GM04503 (cell line): ENCODE measurements at regions not wholly inside any gene's neighbourhood (a gene's known extent, or its start where the extent isn't known, plus 50 kb on each side); places are given as distances from the start of the nearest gene placed in this dataset.
"Not testable (repeated sequence)": the region's sequence is repeated elsewhere in the genome, so short reads cannot be mapped to it uniquely, and the experiment has no call there.

Experiments used
- DNase-seq: peaks from one replicate; pipeline ENCODE4 v3.0.0-alpha.2; 2012; ENCODE audit warnings: low read depth

DNA sequence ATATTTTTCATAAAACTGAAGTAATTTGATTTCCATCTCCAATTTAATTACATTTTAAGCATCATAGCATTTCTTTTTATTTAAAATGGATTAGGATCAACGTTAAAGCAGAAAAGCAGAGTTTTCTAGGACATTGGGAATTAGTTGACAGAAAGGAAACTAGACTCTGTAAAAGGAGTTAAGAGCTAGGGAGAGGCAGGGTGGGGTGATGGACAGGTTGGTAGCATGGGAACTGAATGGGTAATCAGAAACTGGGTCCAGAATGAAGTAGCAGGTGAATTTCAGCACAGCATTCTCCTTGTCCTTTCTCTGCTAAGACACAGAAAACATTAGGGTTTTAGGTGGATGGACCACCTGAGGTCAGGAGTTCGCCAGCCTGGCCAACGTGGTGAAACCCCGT, 97.6 kb downstream of the ANAPC4 start:
- DNase-seq = no peak

DNA sequence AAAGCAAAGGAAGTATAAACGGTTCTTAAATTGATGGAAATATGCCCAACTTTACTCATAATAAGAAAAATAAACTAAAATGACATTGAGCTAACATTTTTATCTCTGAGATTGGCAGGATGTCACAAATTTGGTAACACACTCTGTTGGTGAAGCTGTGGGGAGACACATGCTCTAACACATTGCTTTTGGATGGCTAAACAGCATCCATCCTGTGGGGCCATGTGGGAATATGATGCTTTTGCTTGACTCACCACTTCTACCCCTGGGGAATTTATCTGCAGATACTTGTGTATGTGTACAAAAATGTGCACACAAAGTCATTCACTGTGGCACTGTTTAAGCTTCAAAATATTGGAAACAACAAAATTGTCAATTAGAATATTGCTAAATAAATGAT, 100.2 kb downstream of the ANAPC4 start:
- DNase-seq = no peak

DNA sequence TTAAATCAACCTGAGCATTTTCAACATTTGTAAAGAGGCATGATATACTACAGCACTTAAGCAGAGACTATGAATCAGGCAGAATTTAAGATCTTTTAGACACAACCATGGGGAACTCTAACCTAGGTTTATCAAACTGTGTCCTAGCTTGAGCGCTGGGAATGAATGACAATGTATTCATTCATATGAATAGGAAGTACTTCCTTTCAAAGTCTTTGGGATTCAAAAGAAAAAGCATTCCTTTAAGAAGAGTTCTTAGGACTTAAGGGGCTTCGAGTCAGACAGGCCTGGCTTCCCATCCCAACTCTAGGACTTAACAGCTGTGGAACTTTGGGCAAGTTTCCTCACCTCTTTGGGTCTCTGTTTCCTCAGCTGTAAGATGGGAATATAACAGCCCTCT, 104.6 kb downstream of the ANAPC4 start:
- no peak for DNase-seq

DNA sequence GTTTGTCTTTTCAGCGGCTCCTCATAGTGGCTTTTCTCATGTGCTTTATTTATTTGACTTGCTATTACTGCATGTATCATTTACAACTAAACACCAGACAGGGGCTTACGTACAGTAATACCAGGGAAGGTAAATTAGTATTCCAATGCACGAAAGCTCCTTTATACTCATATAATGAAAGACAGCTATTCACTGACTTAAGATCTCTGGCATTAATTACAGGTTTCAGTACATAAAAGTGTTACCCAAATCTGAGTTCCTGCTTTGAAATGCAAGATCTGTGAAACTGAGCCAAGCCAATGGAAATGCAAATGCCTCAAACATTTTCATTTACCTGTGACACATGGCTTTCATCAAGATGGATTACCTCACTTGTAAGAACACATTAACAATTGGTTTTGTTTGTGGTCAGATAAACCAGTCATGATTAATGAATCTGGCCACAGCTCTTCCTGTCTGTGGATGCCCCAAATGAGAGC, 107.2 kb downstream of the ANAPC4 start:
- DNase-seq = no peak

DNA sequence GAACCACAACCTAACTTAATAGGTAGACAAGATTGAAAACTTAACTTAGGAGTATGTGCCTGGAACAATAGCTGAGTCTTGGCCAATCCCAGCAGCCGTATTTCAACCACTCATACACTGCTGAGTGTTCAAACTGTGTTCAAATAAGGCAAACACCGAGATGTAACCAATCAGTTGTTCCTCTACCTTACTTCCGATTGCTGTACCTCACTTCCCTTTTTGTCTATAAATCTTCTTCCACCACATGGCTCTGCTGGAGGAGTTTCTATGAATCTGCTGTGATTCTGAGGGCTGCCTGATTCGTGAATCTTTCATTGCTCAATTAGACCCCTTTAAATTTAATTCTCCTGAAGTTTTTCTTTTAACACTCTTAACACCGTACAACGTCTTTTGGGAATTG, 108.0 kb downstream of the ANAPC4 start:
- no peak for DNase-seq

DNA sequence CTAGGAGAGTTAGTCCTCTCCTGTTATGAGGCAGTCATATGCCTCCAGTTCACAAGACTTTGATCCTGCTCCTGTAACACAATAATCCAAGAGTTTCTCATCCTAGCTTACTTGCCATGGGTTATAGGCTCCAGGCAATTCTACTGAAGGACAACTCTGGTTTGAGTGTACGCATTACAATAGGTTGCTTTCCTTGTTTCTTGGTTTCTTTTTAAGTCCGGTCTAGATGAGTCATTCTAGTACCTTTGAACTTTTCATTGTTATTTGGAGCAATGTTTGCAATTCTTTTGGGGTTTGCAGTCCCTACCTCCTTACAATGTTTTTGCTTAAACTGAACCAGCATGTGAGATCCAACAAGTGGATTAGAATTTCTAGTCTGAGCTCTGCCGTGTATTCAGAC, 109.1 kb downstream of the ANAPC4 start:
- no peak for DNase-seq

DNA sequence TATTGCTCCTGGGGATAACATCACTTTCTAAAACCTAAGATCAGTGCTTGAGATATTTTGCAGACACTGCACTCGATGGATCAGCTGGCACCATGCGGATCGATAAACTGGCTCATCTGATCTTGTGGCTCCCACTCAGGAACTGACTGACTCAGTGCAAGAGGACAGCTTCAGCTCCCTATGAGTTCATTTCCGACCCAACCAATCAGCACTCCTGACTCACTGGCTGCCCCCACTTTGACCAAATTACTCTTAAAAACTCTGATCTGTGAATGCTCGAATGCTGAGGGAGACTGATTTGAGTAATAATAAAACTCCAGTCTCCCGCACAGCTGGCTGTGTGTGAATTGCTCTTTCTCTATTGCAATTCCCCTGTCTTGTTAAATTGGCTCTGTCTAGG, 110.1 kb downstream of the ANAPC4 start:
- DNase-seq = no peak

DNA sequence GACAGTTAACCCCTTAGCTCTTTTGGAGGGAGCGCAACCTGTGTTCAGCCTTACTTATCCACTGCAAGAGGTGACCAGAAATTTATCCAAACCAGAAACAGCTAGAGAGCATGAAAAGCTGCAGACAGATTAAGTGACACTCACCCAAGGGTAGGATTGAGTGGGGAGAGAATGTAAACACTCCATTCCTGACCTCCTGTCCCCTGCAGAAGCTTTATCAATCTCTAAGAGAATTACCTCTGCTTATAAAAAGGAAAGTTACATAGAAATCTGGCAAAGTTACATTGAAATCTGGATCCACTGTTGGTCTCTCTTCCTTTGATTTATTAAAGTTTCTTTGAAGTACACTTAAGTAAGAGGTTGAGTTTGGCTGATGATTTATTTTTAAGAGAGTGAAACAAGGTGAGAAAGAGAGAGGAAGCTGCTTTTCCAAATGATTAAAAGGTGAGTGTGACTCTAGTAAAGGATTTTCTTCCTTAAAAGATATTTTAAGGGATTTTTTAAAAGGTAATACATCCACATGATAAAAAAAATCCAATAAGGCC, 112.3 kb downstream of the ANAPC4 start:
- DNase-seq = no peak

DNA sequence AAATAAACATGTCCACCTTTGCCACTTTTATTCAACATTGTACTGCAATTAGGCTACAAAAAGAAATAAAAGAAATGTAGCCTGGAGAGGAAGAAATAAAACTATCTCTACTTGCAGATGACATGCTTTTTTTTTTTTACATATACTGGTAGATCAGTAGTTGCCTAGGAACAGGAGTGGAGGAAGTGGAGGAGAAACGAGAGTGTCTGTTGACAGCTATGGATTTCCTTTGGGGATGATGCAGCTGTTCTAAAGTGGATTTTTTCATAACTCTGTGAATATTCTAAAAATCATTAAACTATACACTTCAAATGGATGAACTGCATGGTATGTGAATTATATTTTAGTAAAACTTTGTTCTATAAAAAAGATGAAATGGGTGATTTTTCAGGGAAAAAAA, 116.4 kb downstream of the ANAPC4 start:
- DNase-seq = no peak

DNA sequence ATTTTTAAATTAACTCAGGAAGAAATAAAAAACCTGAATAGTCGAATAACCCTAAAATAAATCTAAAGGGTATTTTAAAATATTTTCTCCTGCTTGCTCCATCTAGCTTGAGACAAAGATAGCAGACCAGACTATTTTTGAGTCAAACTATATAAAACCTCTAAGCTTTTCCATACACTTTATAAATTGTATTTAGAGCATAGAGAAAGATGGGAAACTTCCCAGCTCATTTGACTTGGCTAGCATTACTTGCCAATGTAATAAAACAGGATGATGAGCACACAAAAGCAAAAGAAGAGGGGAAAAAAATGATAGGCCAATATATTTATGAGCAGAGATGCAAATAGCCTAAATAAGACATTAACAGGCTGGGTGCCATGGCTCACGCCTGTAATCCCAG, 117.1 kb downstream of the ANAPC4 start:
- no peak for DNase-seq

DNA sequence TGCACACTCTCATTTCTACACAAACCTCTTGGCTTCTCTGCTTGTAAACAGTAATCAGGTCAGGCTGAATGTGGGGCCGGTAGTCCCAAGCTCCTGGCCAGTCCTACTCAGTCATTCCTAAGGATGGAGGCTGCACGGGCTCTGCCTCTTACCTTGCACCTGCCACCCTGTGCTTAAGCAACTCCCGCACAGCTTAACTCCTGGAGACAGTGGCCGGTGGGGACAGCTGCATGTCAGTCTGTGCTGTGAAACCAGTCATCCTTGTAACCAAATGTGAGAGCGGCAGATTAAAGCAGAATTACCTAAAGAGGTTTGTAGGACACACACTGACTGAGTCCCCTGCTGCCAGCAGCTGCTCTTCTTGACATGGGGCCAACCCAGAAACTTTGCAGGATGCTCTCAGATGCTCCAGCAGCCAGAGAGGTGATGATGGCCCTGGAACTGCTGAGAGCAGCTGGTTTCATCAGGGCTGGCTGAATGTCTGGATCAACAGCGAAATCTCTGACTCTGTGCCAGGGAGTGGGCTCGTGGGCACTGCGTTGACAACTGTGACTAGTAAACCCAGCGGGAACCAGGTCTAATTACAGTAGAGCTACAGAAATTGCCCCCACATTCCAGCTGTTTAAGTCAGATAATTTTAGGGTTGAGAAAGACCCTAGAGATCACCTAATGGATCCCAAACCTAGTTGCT, 123.7 kb downstream of the ANAPC4 start:
- no peak for DNase-seq

DNA sequence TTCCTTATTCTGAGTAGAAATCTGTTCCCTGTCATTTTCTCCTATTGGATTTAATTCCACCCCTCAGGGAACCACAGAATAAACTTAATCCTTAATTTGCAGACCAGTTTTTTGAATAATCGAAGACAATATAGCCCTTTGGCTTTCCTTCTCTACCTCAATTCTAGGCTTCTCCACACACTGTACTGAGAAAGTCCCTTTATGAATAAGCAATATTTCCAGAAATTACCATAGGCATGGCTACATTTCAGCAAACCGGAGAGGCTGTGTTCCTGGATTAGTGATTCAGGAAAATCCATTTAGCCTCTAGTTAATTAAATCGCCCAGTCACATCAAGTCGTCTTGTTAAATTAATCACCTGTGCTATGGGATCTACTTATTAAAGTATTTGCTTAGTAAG, 125.1 kb downstream of the ANAPC4 start:
- no peak for DNase-seq

DNA sequence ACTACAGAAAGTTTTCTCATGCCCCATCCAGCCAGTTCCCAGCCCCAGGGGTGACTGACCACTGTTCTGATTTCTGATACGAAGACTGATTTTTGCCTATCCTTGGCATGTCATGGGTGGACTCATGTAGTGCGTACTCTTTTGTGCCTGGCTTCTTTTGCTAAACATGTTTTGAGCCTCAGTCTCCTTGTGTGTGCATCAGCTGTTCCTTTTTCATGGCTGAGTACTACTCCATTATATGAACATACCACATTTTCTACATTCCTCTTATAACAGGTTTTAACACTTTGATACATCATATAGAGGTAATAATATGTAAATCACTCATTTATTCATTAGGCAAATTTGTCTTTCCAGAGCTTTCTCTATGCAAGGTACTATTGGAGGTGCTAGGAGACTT, 126.7 kb downstream of the ANAPC4 start:
- no peak for DNase-seq

DNA sequence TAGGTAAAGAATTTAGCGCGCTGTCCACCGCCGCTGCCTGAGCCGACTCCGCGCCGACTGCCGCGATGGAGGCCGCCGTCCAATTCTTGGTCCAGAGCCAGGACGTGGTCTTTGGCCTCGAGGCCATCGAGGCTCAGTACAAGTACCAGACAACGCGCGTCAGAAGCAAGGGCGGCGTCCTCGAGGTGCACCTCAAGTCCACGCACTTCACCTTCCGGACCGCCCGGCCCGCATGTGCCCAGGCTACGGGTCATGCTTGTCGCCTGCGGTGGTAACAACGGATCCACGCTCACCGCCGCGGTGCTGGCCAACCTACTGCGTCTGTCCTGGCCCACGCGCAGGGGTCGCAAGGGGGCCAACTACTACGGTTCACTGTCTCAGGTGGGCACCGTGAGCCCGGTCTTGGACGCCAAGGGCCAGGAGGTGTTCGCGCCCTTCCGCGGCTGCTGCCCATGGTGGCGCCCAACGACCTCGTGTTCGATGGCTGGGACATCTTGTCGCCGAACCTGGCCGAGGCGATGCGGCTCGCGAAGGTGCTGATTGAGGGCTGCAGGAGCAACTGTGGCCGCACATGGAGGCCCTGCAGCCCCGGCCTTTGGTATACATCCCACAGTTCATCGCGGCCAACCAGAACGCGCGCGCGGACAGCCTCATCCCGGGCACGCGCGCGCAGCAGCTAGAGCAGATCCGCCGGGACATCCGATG, 128.0 kb downstream of the ANAPC4 start:
- DNase-seq = no peak

DNA sequence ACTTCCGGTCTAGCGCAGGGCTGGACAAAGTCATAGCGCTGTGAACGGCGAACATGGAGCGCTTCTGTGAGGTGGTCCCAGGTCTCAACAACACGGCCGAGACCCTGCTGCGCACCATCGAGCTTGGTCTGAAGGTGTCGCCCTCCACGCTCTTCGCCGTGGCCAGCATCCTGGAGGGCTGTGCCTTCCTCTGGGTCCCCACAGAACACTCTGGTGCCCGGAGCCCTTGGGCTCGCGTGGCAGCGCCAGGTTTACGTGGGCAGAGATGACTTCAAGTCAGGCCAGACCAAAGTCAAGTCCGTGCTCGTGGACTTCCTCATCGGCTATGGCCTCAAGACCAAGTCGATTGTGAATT, 128.6 kb downstream of the ANAPC4 start:
- no peak for DNase-seq

DNA sequence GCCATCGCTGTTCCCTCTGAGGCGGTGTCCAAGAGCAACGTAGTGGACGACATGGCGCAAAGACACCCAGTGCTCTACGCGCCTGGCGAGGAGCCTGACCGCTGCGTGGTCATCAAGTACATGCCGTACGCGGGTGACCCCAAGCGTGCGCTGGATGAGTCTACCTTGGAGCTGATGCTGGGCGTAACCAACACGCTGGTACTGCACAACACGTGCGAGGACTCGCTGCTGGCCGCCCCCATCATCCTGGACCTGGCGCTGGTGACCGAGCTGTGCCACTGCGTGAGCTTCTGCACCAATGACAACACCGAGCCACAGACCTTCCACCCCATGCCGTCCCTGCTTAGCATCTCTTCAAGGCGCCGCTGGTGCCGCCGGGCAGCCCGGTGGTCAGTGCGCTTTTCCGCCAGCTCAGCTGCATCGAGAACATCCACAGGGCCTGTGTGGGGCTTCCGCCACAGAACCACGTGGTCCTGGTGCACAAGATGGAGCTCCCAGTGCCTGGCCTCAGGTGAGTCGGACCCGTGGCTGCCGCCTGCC, 129.0 kb downstream of the ANAPC4 start:
- no peak for DNase-seq

DNA sequence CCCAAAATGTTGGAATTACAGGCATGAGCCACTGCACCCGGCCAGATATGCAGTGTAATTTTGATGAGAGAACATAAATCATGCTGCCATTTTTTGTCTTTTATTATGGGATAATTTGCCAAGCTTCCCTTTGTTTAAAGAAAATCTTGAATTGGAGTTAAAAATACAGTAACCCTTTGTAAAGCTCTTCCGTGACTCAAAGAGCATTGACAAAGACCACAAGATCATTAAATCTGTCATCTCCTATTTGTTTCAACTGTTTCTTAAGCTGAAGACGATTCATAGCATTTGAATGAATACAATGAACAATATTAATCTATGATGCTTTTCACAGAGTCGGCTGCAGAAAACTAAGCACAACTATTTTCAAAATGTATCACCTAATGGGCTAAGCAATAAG, 132.6 kb downstream of the ANAPC4 start:
- DNase-seq = peak; percentile 7

DNA sequence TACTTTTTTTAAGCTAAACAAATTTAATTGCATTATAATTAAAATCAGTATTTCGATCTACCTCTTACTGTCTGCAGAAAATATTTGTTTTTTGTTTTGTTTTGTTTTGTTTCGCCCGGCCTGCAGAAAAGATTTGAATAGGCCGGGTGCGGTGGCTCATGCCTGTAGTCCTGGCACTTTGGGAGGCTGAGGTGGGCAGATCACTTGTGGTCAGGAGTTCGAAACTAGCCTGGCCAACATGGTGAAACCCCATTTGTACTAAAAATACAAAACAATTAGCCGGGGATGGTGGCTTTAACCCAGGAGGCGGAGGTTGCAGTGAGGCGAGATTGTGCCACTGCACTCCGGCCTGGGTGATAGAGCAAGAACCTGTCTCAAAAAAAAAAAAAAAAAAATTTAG, 134.8 kb downstream of the ANAPC4 start:
- not testable (repeated sequence) for DNase-seq

DNA sequence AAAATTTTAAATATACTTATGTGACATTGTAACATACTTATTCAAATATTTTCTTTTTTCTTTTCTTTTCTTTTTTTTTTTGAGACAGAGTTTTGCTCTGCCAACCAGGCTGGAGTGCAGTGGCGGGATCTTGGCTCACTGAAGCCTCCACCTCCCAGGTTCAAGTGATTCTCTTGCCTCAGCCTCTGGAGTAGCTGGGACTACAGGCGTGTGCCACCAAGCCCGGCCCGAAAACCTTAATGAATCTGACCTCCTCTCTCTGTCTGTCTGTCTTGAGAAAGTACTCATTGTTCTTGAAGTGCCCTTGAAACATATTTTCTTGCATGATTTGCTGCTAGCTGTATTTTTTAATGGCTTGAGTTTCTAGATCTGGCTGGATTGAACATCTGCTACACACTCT, 136.8 kb downstream of the ANAPC4 start:
- DNase-seq = no peak

DNA sequence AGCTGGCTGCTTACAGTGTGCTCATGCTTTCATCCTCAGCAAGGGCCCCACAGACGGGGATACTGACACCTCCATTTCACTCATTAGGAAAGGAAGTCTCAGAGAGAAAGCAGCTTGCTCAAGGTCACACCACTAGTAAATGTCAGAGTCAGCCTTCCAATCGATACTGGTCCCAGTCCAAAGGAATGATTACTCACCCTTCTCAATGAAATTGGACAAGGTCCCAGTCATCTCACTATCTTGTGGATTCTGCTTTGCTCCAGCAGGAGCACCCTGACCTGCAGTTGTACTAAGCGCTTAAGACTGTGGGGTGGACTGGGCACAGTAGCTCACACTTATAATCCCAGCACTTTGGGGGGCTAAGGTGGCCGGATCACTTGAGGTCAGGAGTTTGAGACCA, 132.2 kb upstream of the SLC34A2 start:
- no peak for DNase-seq

DNA sequence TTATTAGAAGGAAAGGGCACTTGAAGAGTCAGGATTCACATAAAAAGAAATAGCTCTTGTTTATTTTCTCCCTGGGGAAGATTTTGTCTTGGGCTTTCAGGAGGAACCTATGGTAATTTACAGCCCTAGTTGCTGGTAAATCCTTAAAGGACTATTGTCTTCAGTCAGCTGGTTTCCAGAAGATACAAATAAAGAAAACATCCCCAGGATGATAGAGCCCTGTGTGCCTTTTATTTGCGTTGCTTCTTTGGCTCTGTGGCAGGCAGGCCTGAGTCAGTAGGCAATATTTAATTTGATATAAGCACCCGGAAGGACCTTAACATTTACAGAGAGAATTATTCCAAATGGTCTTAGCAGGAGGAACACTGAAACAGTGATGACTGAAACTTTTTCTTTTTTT, 131.0 kb upstream of the SLC34A2 start:
- no peak for DNase-seq

DNA sequence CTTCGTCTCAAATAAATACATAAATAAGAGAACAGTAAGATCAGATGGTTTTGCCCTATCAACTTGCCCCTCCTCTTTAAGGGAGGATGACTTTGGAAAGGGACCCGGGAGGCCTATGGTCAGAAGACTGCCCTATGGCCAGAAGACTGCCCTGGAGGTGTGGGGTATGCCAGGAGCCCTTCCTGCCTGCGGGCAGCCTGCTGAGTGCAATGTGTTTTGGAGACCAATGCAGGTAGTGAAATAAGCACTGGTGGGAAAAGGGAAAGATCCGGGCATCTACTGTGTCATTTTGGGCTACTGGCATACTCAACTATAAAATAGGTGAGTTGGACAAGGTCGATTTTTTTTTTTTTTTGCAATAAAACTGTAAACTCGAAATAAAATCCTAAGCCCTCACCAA, 129.8 kb upstream of the SLC34A2 start:
- no peak for DNase-seq

DNA sequence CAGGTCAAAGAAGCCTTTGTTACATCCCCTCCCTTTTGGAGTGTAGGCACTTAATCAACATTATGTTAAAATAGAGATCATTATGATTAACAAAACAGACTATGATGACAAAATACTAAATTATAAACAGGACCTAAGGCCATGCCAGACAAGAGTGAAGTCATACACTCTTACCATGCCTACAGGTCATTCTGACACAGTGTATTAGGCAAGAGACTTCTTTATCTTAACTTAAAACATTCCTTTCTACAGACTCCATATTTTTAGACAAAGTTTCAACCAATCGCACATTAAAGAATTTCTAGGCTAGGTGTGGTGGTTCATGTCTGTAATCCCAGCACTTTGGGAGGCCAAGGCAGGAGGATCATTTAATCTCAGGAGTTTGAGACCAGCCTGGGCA, 128.6 kb upstream of the SLC34A2 start:
- no peak for DNase-seq

DNA sequence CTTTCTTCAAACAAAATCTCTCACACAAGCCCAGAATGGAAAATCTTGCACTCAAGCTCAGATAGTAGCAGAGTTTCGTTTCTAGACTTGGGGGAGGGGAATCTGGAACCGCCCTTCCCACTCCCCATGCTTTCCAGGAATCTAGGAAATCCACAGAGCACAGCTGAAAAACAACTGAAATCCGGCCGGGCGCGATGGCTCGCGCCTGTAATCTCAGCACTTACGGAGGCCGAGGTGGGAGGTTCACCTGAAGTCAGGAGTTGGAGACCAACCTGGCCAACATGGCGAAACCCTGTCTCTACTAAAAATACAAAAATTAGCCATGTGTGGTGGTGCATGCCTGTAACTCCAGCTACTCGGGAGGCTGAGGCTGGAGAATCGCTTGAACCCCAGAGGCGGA, 127.3 kb upstream of the SLC34A2 start:
- no peak for DNase-seq
